ENCODE measurements at regions not wholly inside any gene's neighbourhood (a gene's known extent, or its start where the extent isn't known, plus 50 kb on each side); places are given as distances from the start of the nearest gene placed in this dataset.

DNA sequence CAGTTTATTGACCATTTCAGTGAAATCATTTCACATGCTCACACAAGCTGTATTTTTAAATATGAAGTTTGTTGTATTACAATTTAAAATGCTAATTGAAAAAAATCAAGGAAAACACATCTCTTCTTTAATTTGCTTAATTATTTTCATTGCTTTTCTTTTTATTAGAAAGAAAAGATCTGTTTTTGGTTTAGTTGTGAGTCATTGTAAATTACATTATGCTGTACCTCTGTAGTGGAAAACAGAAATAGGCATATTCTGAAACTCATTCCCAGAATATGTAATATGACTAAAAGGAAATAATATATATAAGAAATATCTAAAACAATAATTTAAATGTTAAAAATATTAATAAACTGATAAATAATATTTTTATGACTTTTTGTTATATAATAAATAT lies 161.9 kb downstream of the HGF start:
- TF ChIP-seq, protein P1, sequence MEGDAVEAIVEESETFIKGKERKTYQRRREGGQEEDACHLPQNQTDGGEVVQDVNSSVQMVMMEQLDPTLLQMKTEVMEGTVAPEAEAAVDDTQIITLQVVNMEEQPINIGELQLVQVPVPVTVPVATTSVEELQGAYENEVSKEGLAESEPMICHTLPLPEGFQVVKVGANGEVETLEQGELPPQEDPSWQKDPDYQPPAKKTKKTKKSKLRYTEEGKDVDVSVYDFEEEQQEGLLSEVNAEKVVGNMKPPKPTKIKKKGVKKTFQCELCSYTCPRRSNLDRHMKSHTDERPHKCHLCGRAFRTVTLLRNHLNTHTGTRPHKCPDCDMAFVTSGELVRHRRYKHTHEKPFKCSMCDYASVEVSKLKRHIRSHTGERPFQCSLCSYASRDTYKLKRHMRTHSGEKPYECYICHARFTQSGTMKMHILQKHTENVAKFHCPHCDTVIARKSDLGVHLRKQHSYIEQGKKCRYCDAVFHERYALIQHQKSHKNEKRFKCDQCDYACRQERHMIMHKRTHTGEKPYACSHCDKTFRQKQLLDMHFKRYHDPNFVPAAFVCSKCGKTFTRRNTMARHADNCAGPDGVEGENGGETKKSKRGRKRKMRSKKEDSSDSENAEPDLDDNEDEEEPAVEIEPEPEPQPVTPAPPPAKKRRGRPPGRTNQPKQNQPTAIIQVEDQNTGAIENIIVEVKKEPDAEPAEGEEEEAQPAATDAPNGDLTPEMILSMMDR (IDR thresholded peaks at IDR 0.05), result no peak
- Histone ChIP-seq H3K4me3 (no peak overlapping the region), H3K27ac (no peak overlapping the region)
- DNase-seq (ENCODE audit: low spot score), result no peak

DNA sequence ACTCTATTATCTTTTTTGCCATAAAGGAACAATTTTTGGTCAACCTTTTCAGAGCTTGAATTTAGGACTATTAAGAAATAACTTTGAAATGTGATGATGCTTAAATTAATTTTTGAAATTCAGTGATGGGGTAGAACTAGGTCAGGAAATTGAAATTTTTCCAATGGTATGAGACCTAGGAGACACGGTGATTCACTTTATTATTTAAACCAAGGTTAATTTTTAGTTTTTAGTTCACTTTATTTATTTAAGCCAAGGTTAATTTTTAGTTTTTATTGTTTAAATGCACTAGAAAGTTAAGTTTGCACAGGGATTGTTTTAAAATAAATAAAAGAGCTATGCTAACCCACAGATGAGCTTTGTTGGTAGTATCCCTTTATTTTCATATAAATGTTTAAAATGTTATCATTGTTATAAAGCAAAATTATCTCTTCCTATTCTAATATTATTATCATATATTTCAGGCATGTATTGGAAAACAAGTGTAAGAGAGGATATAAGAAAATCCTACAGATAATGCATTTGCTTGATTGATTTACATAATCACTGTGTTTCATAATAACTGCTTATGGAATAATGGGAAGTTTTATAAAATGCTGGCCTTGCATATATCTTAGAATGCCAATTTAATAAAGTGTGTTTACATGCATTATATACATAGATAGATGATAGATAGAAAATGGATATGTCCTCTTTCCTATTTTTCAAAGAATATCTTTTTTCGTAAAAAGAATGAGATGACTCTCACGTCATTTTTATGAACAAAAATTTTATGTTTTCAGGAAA lies 163.6 kb downstream of the HGF start:
- TF ChIP-seq, protein P1 (IDR thresholded peaks at IDR 0.05), result no peak
- DNase-seq (ENCODE audit: low spot score), result no peak
- no peak overlapping the region for H3K27ac ChIP-seq
- H3K4me3 ChIP-seq, result no peak overlapping the region

DNA sequence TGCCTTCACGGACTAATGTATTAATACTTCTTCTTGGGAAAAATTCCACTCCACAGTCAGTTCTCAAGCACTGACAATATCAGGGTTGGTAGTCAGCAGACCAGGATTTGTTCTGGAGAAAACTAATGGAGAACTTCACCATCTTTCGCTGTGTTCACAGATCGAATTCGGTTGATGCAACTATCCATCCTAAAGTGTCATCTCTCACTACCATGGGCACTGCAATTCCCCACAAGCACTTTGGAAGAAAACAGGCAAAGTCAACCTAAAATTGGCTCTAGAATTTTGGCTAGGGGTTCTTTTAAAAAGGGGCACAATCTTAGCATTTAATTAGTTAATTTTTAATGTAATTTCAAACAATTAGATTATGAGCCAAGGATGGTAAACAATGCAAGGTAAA lies 164.4 kb downstream of the HGF start:
- no peak overlapping the region for H3K4me3 ChIP-seq
- TF ChIP-seq, protein P1 (IDR thresholded peaks at IDR 0.05), result no peak
- no peak for DNase-seq (ENCODE audit: low spot score)

DNA sequence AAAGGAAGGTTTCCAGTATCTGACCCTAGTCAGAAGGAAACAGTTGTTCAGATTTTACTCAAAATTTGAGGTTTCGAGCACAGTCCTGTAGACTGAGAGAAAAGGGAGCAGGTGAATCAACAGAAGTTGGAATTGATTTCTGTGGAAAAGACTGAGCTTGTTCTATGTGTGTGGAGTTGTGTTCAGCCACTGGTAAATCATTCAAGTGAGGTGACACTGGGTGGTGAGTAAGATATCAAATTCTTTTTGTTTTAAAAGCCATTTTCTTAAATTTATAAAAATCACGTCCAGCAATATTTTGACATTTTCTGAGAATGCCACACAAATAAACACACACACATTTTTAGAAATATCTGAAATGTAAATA lies 165.1 kb downstream of the HGF start:
- H3K4me3 ChIP-seq, result no peak overlapping the region
- TF ChIP-seq, protein P1 (IDR thresholded peaks at IDR 0.05), result no peak
- no peak overlapping the region for H3K27ac ChIP-seq
- DNase-seq (ENCODE audit: low spot score), result no peak

More for the DNA sequence above, 164.4 kb downstream of the HGF start:
- no peak overlapping the region for H3K27ac ChIP-seq

DNA sequence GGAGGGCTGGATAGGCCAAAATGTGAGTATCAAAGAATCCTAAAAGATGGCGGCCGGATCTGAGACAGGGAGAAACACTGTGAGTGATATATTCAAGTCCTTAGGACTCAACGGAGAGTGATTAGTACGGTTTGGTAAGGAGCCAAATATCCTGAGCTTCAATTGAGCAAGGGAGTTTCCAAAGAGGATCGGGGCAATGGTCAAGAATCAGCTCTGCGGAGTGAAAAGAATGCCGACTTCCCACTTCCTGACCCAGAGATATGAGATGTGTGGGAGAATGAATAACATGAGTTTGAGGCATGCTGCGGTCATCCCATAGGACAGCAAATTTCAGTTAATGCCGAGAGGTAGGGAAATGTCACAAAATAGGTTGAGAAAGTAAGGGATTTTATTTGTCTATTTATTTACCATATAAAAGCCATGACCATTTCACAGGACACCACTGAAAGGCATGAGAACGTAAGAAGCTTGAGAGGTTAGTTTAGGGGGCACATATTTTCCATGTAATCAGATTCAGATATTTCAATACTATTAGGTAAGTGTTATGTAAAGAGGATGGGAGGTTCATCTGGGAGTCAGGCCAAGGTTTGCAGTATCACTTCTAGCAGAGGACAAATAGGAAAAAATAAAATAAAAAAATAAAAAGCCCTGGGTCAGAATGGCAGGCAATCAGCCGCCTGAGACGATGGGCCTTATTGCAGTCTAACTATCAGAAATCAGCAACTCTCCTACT lies 165.6 kb downstream of the HGF start:
- Histone ChIP-seq H3K4me3 (no peak overlapping the region), H3K27ac (no peak overlapping the region)
- no peak for DNase-seq (ENCODE audit: low spot score)
- TF ChIP-seq, protein P1 (IDR thresholded peaks at IDR 0.05), result no peak

DNA sequence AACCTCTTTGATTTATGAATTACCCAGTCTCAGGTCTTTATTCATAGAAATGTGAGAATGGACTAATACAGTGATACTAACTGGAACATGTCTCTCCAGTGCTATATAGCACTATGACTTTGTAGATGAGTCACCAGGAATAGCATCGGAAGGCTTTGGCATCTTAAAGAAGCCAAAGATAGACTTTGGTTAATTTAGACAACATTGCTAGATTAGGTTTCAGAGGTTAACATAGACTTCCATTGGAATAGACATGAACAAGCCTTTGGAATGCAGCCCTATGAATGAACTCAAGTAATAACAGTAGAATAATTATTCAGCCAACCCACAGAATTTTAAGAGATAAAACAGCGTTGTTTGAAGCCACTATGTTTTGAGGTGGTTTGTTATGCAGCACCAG lies 169.2 kb downstream of the HGF start:
- DNase-seq (ENCODE audit: low spot score), result no peak
- no peak overlapping the region for H3K27ac ChIP-seq
- H3K4me3 ChIP-seq, result no peak overlapping the region
- TF ChIP-seq, protein P1 (IDR thresholded peaks at IDR 0.05), result no peak

DNA sequence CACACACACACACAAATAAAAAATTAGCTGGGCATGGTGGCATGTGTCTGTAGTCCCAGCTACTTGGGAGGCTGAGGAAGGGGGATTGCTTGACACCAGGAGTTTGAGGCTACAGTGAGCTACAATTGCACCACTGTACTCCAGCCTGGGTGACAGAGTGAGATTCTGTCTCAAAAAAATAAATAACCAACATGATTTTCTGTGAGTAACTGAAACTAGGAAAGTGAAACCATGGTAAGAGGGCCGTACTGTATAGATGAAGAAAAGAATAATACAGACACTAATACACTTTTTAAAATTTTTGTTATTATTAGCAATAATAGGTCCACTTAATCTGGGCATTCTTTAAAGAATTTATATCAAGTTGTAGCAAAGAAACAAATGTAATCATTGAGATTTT lies 170.9 kb downstream of the HGF start:
- no peak overlapping the region for H3K27ac ChIP-seq
- no peak for DNase-seq (ENCODE audit: low spot score)
- TF ChIP-seq, protein P1 (IDR thresholded peaks at IDR 0.05), result no peak
- H3K4me3 ChIP-seq, result no peak overlapping the region

Data from coronary artery (tissue), 2 donors.